AG09319 (cell line): ENCODE measurements at regions not wholly inside any gene's neighbourhood (a gene's known extent, or its start where the extent isn't known, plus 50 kb on each side); places are given as distances from the start of the nearest gene placed in this dataset.

Source experiments
- DNase-seq: peaks from one replicate; pipeline ENCODE4 v3.0.0-alpha.2; 2010; ENCODE audit warnings: low read depth; ENCODE audit errors: extremely low read depth
- TF ChIP-seq, protein P1 (sequence below): IDR thresholded peaks from 2 replicates; pipeline ENCODE4 v1.5.1; 2011; ENCODE audit warnings: low read depth, mild to moderate bottlenecking, inconsistent platforms, low read length, moderate library complexity

DNA sequence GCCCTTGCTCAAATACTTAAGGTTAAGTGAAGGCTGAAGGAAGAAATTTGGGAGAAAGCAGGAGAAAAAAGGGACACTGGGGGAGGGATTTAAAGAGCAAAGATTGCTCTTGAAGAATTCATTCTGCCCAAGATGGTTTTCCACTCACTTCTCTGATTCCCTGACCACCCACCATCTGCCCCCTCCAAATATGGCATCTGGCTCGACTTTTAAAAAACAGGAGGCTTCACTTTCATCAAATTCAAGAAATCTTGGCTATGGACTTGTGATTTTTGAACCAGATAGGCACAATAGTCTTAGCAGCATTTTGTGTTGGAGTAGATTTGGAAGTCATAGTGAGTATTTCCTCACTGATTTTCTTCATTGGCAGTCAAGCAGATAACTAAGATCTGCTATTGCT is 574.4 kb upstream of the SUCLG2 start:
- no peak for DNase-seq
- TF ChIP-seq, protein P1, sequence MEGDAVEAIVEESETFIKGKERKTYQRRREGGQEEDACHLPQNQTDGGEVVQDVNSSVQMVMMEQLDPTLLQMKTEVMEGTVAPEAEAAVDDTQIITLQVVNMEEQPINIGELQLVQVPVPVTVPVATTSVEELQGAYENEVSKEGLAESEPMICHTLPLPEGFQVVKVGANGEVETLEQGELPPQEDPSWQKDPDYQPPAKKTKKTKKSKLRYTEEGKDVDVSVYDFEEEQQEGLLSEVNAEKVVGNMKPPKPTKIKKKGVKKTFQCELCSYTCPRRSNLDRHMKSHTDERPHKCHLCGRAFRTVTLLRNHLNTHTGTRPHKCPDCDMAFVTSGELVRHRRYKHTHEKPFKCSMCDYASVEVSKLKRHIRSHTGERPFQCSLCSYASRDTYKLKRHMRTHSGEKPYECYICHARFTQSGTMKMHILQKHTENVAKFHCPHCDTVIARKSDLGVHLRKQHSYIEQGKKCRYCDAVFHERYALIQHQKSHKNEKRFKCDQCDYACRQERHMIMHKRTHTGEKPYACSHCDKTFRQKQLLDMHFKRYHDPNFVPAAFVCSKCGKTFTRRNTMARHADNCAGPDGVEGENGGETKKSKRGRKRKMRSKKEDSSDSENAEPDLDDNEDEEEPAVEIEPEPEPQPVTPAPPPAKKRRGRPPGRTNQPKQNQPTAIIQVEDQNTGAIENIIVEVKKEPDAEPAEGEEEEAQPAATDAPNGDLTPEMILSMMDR: no peak

DNA sequence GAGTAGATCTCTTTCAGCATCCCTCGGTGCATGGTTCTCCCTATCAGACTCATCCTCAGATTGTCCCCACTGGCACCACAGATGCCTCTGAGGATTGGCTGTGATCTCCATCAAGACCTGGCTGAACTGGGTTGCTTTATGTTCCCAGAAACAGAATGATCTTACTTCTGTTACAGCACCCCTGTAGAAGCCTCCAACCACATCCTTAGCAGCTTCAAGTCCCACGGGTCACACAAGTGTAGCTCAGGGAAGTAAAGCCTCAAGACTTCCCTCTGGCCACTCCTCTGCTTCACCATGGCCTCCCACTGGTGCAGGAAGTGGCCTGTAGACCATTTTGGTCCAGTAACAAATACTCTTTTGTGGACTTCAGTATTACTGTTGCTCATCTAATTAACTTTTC is 566.4 kb upstream of the SUCLG2 start:
- no peak for DNase-seq
- TF ChIP-seq, protein P1: no peak

DNA sequence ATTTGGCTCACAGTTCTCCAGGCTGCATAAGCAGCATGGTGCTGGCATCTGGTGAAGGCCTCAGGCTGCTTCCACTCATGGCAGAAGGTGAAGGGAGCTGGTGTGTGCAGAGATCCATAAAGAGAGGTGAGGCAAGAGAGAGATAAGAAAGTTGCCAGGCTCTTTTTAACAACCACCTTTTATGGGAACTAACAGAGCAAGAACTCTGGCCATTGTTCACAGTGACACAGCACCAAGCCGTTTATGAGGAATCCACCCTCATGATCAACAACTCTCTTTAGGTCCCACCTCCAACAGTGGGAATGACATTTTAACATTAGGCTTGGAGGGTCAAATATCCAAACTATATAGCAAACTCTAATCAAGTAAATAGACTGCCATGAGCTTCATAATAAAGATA is 557.2 kb upstream of the SUCLG2 start:
- TF ChIP-seq, protein P1: no peak
- no peak for DNase-seq

DNA sequence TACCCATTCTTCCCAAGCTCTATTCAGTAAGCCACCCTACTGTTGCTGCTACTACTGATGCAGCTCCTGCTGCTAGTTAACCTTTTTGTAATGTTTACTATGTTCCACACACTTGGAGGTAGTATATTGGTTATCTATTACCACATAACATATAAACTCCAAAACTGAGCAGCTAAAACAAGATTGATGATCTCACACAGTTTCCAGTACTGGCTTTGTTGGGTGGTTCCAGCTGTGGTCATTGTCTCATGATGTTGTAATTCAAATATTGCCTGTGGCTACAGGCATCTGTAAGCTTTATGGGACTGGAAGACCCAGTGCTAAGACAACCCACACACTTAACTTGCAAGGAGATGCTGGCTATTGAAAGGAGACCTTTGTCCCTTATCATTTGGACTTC is 556.2 kb upstream of the SUCLG2 start:
- no peak for DNase-seq
- TF ChIP-seq, protein P1: no peak

DNA sequence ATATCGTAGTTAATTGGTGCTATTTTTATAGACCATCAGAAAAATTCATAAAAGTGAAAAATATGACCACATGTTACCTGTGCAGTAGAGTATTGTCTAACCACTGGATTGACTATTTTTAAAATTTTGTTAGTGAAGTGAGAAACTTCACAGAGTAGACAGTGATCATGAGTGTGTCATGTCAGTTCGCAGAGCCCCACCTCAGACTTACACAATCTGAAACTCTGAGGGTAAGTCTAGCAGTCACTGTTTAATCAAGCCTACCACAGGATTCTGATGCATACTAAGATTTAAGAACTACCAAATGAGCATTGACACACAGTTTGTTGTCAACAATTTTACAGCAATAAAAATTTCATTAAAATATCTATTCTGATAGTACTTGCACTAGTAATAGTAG is 552.9 kb upstream of the SUCLG2 start:
- TF ChIP-seq, protein P1: no peak
- DNase-seq: no peak

DNA sequence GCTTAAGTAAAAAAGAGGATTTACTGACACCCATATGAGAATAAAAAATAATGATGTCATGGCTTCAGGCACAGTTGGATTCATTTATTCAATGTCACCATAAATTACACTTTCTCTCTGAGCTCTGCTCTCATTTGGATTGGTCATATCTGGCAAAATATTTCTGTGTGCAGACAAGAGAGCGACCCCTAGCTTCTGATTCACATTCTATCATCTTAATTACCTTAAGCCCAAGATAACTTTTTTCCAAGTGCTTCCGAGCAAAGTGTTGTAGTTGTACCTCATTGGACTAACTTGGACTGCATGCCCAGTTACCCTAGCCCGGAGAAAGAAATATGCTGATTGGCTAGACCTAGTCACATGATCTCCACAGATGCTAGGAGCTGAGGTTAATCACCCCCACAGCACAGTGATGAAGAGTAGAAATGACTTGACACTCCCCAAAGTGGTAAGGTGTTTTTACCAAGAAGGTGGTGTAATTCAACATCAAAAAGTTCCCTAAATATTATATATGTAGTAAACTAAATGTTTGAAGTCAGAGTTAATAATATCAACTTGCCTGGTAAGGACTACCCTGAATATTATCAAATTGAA is 552.2 kb upstream of the SUCLG2 start:
- no peak for DNase-seq
- TF ChIP-seq, protein P1: no peak

DNA sequence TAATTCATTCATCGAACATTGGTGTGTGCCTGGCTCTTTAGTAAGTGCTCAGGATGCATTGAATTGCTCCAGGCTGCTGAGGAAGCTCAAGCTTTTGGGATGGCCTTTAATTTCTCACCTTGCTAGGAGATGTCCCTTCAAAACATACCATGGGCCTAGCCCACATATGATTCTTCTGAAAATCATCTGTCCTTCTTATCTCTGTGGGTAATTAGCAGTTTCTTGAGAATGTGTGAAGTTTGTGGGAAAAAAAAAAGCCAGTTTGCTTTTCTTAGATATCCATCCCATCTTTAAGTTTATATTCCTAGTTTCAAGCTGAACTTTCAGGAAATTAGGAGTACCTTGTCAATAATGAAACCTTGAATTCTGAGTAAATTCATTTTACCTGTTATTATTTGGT is 532.3 kb upstream of the SUCLG2 start:
- DNase-seq: no peak
- TF ChIP-seq, protein P1: no peak
